ENCODE measurements at regions not wholly inside any gene's neighbourhood (a gene's known extent, or its start where the extent isn't known, plus 50 kb on each side); places are given as distances from the start of the nearest gene placed in this dataset.

GRCh38 chr5:44868541-44868940 lies 59.8 kb downstream of the MRPS30 start:
- FAIRE-seq, result no peak

- no peak for FAIRE-seq
These were observed 61.2 kb downstream of the MRPS30 start for GRCh38 chr5:44869928-44870327.

GRCh38 chr5:44870430-44870829 lies 61.7 kb downstream of the MRPS30 start:
- FAIRE-seq, result no peak

- FAIRE-seq, result no peak
These were observed 62.7 kb downstream of the MRPS30 start for GRCh38 chr5:44871401-44871800.

- FAIRE-seq, result no peak
These were observed 67.2 kb downstream of the MRPS30 start for GRCh38 chr5:44875661-44876605.

GRCh38 chr5:44881266-44881665 lies 72.5 kb downstream of the MRPS30 start:
- no peak for FAIRE-seq

- FAIRE-seq, result no peak
These were observed 75.3 kb downstream of the MRPS30 start for GRCh38 chr5:44884036-44884435.

GRCh38 chr5:44885903-44886302 lies 77.2 kb downstream of the MRPS30 start:
- FAIRE-seq, result no peak

- no peak for FAIRE-seq
These were observed 79.0 kb downstream of the MRPS30 start for GRCh38 chr5:44887722-44888121.

GRCh38 chr5:44888435-44888834 lies 79.7 kb downstream of the MRPS30 start:
- no peak for FAIRE-seq

- FAIRE-seq, result no peak
These were observed 82.4 kb downstream of the MRPS30 start for GRCh38 chr5:44891116-44891515.

GRCh38 chr5:44900273-44900954 lies 91.7 kb downstream of the MRPS30 start:
- FAIRE-seq, result no peak

GRCh38 chr5:44907396-44907795 lies 98.6 kb downstream of the MRPS30 start:
- FAIRE-seq, result no peak

- no peak for FAIRE-seq
These were observed 100.3 kb downstream of the MRPS30 start for GRCh38 chr5:44909004-44909403.

GRCh38 chr5:44911501-44911900 lies 102.8 kb downstream of the MRPS30 start:
- no peak for FAIRE-seq

GRCh38 chr5:44914221-44914620 lies 105.5 kb downstream of the MRPS30 start:
- FAIRE-seq, result no peak

GRCh38 chr5:44919560-44919959 lies 110.8 kb downstream of the MRPS30 start:
- no peak for FAIRE-seq

- FAIRE-seq, result no peak
These were observed 118.5 kb downstream of the MRPS30 start for GRCh38 chr5:44927115-44927733.

- no peak for FAIRE-seq
These were observed 124.3 kb downstream of the MRPS30 start for GRCh38 chr5:44932922-44933585.

GRCh38 chr5:44933686-44934085 lies 124.9 kb downstream of the MRPS30 start:
- FAIRE-seq, result no peak

- FAIRE-seq, result no peak
These were observed 126.5 kb downstream of the MRPS30 start for GRCh38 chr5:44935262-44935661.

GRCh38 chr5:44935871-44936270 lies 127.1 kb downstream of the MRPS30 start:
- FAIRE-seq, result no peak

GRCh38 chr5:44942524-44943001 lies 133.8 kb downstream of the MRPS30 start:
- no peak for FAIRE-seq

All from A204.1 (cell line).